ENCODE measurements at regions not wholly inside any gene's neighbourhood (a gene's known extent, or its start where the extent isn't known, plus 50 kb on each side); places are given as distances from the start of the nearest gene placed in this dataset.
"Not testable (repeated sequence)": the region's sequence is repeated elsewhere in the genome, so short reads cannot be mapped to it uniquely, and the experiment has no call there.

DNA sequence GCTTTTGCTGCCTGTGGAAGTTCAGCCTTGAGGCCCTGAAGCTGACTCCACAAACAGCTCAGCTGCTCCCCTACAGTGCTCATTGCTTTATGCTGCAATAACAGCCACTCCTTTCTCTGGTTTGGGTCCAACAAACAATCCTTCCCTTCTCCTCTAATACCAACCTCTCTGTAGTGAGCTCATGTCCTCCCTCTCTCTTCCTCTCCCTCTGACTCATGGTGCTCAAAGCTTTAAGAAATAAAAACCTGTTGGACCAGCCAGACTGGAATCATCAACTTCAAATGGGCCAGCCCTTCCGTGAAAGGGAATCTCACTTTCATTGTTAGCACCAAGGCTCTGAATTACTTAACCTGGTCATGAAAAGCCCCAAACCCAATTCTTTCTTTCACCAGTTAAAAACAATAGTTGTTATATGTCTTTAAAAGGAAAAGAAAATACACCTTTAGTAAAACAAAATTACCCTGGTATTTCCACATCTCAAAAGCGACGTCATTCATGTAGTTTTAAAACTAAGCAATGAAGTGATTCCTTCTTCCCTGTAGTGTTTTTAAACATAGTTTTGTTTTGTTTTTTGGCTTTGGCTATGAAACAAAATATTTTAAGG is 126.4 kb downstream of the DUSP6 start:
- DNase-seq: no peak

- peak; percentile 69 for DNase-seq
Observed at GRCh38 chr12:89225401-89225800, 126.9 kb downstream of the DUSP6 start.

DNA sequence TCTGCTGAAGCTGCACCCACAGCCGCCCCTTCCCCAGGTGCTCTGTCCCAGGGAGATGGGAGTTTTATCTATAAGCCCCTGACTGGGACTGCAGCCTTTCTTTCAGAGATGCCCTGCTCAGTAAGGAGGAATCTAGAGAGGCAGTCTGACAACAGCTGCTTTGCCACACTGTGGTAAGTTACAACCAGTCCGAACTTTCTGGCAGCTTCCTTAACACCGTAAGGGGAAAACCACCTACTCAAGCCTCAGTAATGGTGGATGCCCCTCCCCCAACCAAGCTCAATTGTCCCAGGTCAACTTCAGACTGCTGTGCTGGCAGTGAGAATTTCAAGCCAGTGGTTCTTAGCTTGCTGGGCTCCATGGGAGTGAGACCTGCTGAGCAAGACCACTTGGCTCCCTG is 129.7 kb downstream of the DUSP6 start:
- DNase-seq: not testable (repeated sequence)

- no peak for DNase-seq
Observed at GRCh38 chr12:89217472-89217871, 134.8 kb downstream of the DUSP6 start.

DNA sequence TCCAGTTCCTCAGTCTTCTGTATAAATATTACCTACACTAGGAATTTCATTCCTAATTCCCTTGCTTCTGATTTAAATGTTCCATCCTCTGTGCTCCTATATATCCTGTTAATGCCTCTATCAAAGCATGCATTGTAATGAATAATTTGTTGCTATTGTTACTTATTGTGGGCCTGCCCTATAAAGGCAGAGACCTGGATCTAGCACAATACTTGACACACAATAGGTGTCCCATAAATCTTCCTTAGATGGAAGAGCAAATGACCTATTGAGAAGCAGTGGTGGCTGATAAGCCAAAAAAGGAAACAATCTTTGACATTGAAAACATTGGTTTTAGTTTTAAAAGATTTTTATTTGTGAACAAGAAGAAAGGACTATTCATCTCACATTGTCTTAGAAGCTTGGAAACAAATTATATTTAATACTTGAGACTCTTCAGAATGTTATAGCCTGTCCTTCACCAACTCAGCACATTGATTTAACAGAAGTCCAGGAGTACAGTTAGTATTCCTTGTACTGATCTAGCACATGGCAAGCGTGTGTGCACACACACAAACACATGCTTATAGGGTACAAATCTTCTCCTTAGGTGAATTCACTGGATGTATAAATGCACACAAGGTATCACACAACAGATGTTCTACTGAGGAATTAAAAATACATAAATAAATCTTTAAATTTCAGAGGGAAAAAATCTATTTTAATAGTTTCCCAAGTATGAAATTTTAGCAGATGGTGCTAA is 135.9 kb downstream of the DUSP6 start:
- DNase-seq: no peak

DNA sequence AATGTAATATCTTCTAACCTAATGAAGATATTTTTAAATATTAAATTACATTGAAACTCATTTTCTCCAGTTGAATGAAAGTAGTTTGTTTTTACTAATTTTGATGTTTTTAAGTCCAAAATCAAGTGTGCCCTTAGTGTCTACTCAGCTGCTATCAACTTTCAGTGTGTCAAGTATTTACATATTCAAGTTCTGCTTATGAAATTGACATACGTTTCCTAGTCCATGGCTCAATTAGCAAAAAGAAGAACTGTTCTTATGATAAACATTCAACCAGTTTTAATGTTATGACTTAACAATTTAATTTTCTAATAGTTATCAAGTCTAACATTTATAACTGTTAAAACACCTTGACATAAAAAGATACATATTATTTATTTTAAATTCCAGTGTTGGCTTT is 137.1 kb downstream of the DUSP6 start:
- no peak for DNase-seq

DNA sequence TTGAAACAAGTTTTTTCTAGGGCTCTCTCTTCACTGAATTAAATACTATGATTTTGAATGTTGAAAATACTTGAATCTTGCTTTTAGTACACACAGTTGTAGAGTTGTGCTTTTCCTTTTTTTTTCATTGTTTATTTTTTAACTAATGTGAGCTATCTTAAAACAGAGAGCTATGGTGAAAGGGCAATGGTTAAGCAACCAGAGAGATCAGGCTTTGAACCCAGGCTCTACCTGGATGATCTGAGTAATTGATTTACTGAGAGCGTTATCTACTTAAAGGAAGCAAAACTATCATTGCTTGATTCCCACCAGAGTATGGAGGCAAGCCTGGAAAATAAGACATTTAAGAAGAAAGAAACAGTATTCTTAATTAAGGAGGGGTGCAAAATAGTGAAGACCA is 138.6 kb downstream of the DUSP6 start:
- no peak for DNase-seq

DNA sequence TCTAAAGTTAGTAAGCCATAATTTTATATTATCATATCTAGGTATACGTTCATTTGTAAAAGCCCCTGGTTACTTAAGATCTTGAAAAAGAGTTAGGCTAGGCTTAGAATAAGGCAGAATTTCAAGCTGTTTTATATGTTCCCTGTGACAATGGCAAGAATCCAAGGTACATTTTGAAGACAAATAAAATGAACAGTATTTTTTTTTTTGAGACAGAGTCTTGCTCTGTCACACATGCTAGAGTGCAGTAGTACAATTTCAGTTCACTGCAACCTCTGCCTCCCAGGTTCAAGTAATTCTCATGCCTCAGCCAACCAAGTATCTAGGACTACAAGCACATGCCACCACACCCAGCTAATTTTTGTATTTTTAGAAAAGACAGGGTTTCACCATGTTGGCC is 139.2 kb downstream of the DUSP6 start:
- no peak for DNase-seq

DNA sequence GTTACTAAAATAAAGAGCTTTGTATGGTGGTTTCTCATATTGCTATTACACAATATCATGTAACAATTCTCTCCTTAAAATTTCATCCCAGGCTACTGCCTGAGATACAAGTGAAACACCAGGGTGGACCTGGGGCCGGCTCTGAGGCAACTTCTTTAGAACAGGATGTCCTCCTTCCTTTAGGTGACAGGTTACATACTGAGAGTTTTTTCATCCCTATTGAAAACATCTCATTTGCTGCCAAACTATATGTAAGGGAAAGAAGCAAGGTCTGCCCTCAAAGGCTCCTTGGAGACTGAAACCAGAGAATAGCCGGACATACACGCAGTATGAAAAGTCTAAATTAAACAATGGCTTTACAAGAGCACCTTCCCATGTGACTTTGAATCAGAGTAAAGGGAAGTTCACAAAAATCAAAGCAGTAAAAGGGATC is 139.9 kb downstream of the DUSP6 start:
- no peak for DNase-seq

DNA sequence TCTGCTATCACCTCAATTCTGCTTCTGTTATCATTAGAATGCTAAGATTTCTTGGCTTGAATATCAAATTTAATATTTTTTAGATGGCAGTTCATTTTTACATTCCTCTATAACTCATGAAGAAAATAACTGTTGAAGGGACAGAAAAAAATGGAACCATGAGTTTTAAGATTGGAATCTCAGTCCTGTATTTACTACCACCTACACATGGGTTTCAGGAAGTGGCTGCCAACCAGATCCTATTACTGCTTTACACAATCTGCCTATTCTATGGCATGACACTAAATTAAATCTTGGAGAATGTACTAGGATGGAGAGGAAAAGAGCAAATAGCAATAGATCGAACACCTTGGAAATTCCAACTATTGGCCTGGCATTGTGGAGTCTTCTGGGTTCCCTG is 140.8 kb downstream of the DUSP6 start:
- DNase-seq: no peak

GRCh38 chr12:89210277-89210676 is 142.0 kb downstream of the DUSP6 start:
- no peak for DNase-seq

DNA sequence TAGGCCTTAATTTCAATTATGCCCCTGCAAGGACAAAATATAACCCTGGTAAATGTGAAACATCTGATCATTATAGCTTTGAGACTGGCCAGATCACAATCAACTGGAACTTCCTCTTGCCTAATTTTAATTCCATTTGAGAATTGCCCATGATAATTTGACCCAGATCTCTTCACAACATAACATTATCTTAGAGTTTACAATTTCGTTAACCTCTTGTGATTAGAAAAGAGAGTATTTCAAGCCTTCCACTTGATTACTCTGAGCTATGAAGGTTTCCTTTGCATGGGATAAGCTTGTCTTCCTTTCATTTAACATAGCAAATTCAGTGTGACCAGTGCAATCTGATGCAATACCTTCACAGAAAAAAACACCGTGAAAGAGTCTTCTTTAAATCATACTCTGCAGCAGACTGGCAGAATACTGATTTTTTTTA is 143.6 kb downstream of the DUSP6 start:
- no peak for DNase-seq

DNA sequence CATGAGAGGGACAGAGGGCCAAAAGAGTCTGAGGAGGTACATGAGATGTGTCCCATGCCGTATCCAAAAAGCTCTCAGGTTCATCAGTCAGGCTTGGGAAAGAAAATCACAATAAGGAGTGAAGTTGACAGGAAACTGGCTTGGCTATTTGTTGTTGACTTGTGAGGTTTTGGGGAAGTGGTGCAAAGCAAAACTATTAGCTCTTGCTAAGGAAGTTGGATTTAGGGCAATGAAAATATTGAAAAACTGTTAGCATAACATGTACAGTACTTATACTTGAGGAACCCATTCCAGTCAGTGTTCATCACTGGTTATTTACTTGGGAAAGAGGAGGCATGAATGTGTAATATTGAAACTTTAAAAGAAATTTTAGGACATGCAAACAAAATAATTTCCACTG is 145.9 kb downstream of the DUSP6 start:
- DNase-seq: no peak

- DNase-seq: no peak
Observed at GRCh38 chr12:89205517-89205916, 146.8 kb downstream of the DUSP6 start.

DNA sequence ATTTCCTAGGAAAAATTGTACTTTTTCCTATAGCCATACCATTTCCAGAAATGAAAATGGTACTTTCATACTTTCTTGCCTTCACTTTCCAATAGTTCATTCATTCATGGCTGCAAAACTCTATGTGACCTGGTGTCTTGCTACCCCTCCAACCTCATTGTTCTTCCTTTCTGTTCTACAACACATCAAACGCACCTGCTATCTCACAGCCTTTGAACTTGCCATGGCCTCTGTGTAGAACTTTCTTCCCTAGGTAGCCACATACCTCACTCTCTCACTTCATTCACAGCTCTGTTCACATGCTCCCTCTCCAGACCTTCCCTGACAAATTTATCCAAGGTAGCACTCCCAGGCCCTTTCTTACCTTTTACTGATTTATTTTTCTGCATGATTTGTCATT is 149.2 kb downstream of the DUSP6 start:
- no peak for DNase-seq

DNA sequence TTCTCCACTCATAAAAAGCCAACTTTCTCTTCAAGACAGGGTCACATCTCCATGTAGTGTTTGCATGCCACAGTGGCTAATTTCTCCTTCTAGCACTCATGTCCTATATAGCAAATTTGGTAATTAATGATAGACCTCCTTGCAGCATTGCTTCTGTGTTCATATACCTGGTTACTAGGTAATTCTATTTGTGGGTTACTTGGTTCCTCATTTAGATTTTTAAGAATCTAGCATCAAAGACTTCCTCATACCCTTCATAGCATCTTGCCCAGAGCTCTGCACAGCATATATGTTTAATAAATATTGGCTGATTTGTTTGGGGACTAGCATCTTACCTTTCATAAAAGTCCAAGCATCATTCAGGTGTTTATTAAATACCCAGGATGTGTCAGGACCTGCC is 152.1 kb downstream of the DUSP6 start:
- DNase-seq: no peak

DNA sequence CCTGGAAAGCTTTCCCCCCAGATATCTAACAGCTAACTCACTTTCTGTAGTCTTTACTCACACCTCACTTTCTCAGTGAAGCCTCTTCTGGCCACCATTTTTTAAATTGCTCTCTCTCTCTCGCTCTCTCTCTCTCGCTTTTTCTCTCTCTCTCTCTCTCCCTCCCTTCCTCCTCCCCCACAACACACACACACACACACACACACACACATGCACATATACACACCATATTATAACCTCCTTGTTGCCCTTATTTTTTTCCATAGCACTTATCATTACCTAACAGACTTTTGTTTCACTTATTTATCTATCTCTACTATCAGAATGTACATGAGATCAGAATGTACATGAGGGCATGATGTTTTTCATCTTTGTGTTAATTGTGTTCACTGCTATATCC is 156.8 kb downstream of the DUSP6 start:
- DNase-seq: no peak

- no peak for DNase-seq
Observed at GRCh38 chr12:89194683-89195082, 157.6 kb downstream of the DUSP6 start.

DNA sequence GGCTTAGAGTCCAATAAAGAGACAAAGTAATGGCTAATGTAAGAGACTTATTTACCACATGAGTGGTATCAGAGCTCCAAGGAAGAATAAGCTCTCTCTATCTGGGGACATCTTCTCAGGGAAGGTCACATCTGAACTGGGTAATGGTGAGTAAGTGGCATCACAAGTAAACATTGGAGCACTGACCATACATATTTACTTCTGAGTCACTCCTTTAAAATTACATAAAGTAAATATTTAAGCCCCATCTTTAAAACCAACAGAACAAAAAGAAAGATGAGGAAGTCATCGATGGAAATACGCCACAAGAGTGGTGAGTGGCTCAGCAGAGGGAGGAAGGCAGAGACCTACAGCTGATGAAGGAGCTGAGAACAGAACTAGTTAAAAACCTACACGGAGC is 159.9 kb downstream of the DUSP6 start:
- DNase-seq: no peak

GRCh38 chr12:89191597-89191996 is 160.7 kb downstream of the DUSP6 start:
- not testable (repeated sequence) for DNase-seq

- DNase-seq: no peak
Observed at GRCh38 chr12:89189448-89189847, 162.9 kb downstream of the DUSP6 start.

DNA sequence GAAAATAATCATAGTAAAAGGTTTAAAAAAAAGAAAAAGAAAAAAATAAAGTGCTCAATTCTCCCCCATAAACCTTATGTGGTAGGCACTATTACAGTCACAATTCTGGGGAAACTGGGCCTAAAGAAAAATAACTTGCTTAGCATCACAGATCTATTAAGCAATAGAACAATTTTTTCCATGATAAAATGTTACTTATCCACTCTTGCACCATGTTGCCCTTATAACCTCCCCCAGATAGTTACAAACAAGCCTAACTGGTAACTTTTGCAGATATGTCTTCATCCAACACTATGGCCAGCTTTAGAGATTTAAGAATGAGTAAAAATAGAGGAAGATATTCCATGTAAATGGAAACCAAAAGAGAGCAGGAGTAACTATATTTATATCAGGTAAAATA is 164.8 kb downstream of the DUSP6 start:
- no peak for DNase-seq

GRCh38 chr12:89185889-89186288 is 166.4 kb downstream of the DUSP6 start:
- DNase-seq: no peak

DNA sequence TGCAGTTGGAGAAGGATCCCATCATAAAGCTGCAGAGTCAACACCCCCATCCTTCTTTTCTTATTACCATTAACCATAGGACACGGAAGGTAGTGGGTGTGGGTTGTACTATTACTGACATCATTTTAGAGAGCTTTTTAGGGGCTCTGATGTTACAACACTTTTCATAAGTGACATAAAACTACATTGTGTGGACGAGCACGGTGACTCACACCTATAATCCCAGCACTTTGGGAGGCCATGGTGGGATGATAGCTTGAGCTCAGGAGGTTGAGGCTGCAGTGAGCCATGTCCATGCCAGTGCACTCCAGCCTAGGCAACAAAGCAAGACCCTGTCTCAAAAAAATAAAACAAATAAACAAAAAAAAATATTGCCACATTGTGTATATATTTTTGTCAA is 167.1 kb downstream of the DUSP6 start:
- no peak for DNase-seq

DNA sequence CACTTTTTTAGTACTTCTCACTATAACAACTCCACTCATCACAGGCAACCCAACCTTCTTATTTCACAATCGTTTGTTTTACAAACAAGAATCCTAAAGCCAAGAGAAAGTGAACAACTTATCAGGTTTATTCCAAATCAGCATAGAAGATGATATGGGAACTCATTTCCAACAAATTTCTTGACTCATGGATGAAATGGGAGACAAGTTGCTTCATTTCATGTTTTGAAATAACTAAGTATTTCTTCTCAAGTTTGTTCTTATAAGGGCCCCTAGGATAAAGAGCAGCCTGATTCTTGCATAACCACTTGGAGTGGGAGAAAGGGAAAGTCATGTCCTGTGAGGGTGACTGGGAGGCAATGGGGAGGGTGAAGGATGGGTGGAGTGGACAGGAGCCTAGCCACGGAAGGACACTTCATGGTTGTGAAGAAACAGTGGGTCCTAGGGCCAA is 168.3 kb downstream of the DUSP6 start:
- no peak for DNase-seq

Data from activated CD8-positive, alpha-beta memory T cell treated with anti-CD3 and anti-CD28 coated beads, Interleukin-2, amount 50 U/mL, for 4 hours (primary cell).